DOHH2 (cell line): ENCODE measurements at regions not wholly inside any gene's neighbourhood (a gene's known extent, or its start where the extent isn't known, plus 50 kb on each side); places are given as distances from the start of the nearest gene placed in this dataset.

Experiments
- H3F3A ChIP-seq: fragments of 200-600 bp; sonication (generic), shearing (Covaris generic); 2 replicates; pipeline ENCODE4 v1.6.0; 2016; ENCODE audit warnings: antibody characterized with exemption, mild to moderate bottlenecking; ENCODE audit not compliant: control insufficient read depth, insufficient read depth
- H3K27ac ChIP-seq: fragments of 200-600 bp; sonication (generic); 2 replicates; pipeline ENCODE4 v1.5.1; 2014; ENCODE audit warnings: low read depth, mild to moderate bottlenecking, low read length, moderate library complexity
- H3K27me3 ChIP-seq: fragments of 200-600 bp; sonication (generic); 2 replicates; pipeline ENCODE4 v1.6.1; 2014; ENCODE audit warnings: mild to moderate bottlenecking, low read length, mixed read lengths; ENCODE audit not compliant: control insufficient read depth
- H3K36me3 ChIP-seq: fragments of 200-600 bp; sonication (generic); 2 replicates; pipeline ENCODE4 v1.6.1; 2014; ENCODE audit warnings: mild to moderate bottlenecking, low read length, moderate library complexity, mixed read lengths; ENCODE audit not compliant: control insufficient read depth
- H3K4me1 ChIP-seq: fragments of 200-600 bp; sonication (generic); 2 replicates; pipeline ENCODE4 v1.6.1; 2014; ENCODE audit warnings: mild to moderate bottlenecking, low read length, mixed read lengths; ENCODE audit not compliant: control insufficient read depth
- H3K4me2 ChIP-seq: fragments of 200-600 bp; sonication (generic); 2 replicates; pipeline ENCODE4 v1.6.0; 2014; ENCODE audit warnings: mild to moderate bottlenecking, low read length, moderate library complexity
- H3K4me3 ChIP-seq: fragments of 200-600 bp; sonication (generic); 2 replicates; pipeline ENCODE4 v1.5.1; 2014; ENCODE audit warnings: mild to moderate bottlenecking, low read length, mixed read lengths
- H3K79me2 ChIP-seq: fragments of 200-600 bp; sonication (generic); 2 replicates; pipeline ENCODE4 v1.6.1; 2014; ENCODE audit warnings: mild to moderate bottlenecking, low read length, mixed read lengths; ENCODE audit not compliant: control insufficient read depth
- H3K9me2 ChIP-seq: fragments of 200-600 bp; sonication (generic); replicated peaks from 2 replicates; pipeline ENCODE4 v1.6.1; 2014; ENCODE audit warnings: mild to moderate bottlenecking, low read length, mixed read lengths; ENCODE audit not compliant: control insufficient read depth
- H3K9me3 ChIP-seq: fragments of 200-600 bp; sonication (generic); 2 replicates; pipeline ENCODE4 v1.6.1; 2014; ENCODE audit warnings: antibody characterized with exemption, low read length, mixed read lengths; ENCODE audit not compliant: control insufficient read depth, insufficient read depth
- H4K20me1 ChIP-seq: fragments of 200-600 bp; sonication (generic); 2 replicates; pipeline ENCODE4 v1.6.0; 2014; ENCODE audit warnings: low read depth, mild to moderate bottlenecking, antibody characterized with exemption, low read length, moderate library complexity; ENCODE audit not compliant: control insufficient read depth, insufficient read depth
- CTCF ChIP-seq: fragments of 200-600 bp; sonication (generic); IDR thresholded peaks from one replicate; pipeline ENCODE4 v1.5.1; 2014; ENCODE audit warnings: antibody characterized with exemption, mild to moderate bottlenecking, low read depth, low read length; ENCODE audit not compliant: poor library complexity, severe bottlenecking
- EZH2phosphoT487 ChIP-seq: fragments of 200-600 bp; sonication (generic); IDR thresholded peaks from 2 replicates; pipeline ENCODE4 v1.6.1; 2017; ENCODE audit warnings: borderline replicate concordance, mild to moderate bottlenecking, antibody characterized with exemption, low read length, moderate library complexity, mixed read lengths

- Histone ChIP-seq H3K9me2 (no peaks in the 10 kb centered on the region), H3K27me3 (no peaks in the 10 kb centered on the region), H3K4me2 (no peak overlapping the region), H3K4me1 (no peaks in the 10 kb centered on the region), H3K36me3 (no peaks in the 10 kb centered on the region), H3K27ac (no peak overlapping the region), H3K79me2 (no peaks in the 10 kb centered on the region), H3K9me3 (no peaks in the 10 kb centered on the region), H3F3A (no peaks in the 10 kb centered on the region), H3K4me3 (no peak overlapping the region), H4K20me1 (no peaks in the 10 kb centered on the region)
- TF ChIP-seq EZH2phosphoT487 (no peak), CTCF (no peak)
Measured at GRCh38 chr6:12392490-12392889, 102.3 kb downstream of the EDN1 start.

DNA sequence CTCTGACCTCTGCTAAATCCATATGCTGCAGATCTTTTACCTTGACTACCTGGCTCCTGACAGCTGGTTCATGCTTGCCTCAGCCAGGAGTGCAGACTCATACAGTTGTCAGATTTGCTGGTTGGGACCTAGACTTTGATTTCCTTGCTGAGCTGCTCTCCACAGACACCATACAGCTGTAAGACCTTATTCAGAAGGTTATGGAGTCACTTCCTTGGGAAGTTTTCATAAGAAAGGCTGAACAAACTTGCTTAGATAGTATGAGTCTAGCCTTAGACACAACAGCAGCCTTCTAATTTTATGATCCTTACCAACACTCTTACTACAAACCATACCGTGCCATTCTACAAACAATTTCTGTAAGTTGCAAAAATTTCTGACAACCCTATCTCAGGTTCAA is 102.9 kb downstream of the EDN1 start:
- no peaks in the 10 kb centered on the region for H3K79me2 ChIP-seq
- TF ChIP-seq EZH2phosphoT487 (no peak), CTCF (no peak)
- no peaks in the 10 kb centered on the region for H4K20me1 ChIP-seq

DNA sequence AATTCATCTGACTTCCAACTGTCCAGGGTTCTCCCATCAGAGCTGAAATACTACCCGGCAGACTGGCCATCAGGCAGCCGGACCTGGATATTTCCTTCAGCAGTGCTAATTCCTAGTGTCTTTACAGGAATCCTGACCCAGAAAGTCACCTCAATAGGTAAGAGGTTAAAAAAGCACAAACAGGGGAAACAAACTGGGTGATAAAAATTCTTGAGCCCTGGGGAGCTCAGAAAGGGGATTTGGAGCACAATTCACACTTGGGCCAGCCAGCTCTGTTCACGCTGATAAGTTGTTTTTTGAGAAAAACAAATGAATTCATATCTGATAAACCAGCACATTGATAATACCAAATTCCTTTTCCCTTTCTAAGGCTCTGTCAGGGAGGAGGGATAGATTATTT is 104.0 kb downstream of the EDN1 start:
- no peaks in the 10 kb centered on the region for H3K9me2 ChIP-seq
- no peaks in the 10 kb centered on the region for H3F3A ChIP-seq
- no peaks in the 10 kb centered on the region for H3K4me1 ChIP-seq
- no peaks in the 10 kb centered on the region for H3K27me3 ChIP-seq
- H3K79me2 ChIP-seq = no peaks in the 10 kb centered on the region
- TF ChIP-seq CTCF (no peak), EZH2phosphoT487 (no peak)
- H3K4me2 ChIP-seq = no peak overlapping the region
- H3K36me3 ChIP-seq = no peaks in the 10 kb centered on the region
- H3K27ac ChIP-seq = no peak overlapping the region
- H3K4me3 ChIP-seq = no peak overlapping the region
- H3K9me3 ChIP-seq = no peaks in the 10 kb centered on the region
- no peaks in the 10 kb centered on the region for H4K20me1 ChIP-seq

More for the DNA sequence above, 102.9 kb downstream of the EDN1 start:
- Histone ChIP-seq H3F3A (no peaks in the 10 kb centered on the region), H3K9me2 (no peaks in the 10 kb centered on the region), H3K27ac (no peak overlapping the region), H3K4me2 (no peak overlapping the region), H3K4me3 (no peak overlapping the region), H3K9me3 (no peaks in the 10 kb centered on the region), H3K27me3 (no peaks in the 10 kb centered on the region), H3K36me3 (no peaks in the 10 kb centered on the region), H3K4me1 (no peaks in the 10 kb centered on the region)

- Histone ChIP-seq H3K4me1 (no peaks in the 10 kb centered on the region), H3K9me2 (no peaks in the 10 kb centered on the region), H3K27ac (no peak overlapping the region), H3K79me2 (no peaks in the 10 kb centered on the region), H4K20me1 (no peaks in the 10 kb centered on the region), H3K27me3 (no peaks in the 10 kb centered on the region), H3K4me3 (no peak overlapping the region), H3K4me2 (no peak overlapping the region), H3K9me3 (no peaks in the 10 kb centered on the region), H3F3A (no peaks in the 10 kb centered on the region), H3K36me3 (no peaks in the 10 kb centered on the region)
- TF ChIP-seq EZH2phosphoT487 = no peak
Measured at GRCh38 chr6:12395898-12396297, 105.7 kb downstream of the EDN1 start.
